Mesendoderm (in vitro differentiated cells): ENCODE measurements at regions not wholly inside any gene's neighbourhood (a gene's known extent, or its start where the extent isn't known, plus 50 kb on each side); places are given as distances from the start of the nearest gene placed in this dataset.
A peak's percentile ranks its signal among the peaks of the same experiment; 100 is the strongest.

Experiments used
- DNase-seq: peaks from one replicate; pipeline ENCODE4 v3.0.0; 2013
- H2AK5ac ChIP-seq: 2 replicates; pipeline ENCODE4 v1.6.1; 2013; ENCODE audit warnings: low read length, inconsistent platforms
- H2BK120ac ChIP-seq: 2 replicates; pipeline ENCODE4 v1.6.1; 2013; ENCODE audit warnings: low read depth, mild to moderate bottlenecking, low read length, moderate library complexity, mixed read lengths
- H2BK15ac ChIP-seq: replicated peaks from 2 replicates; pipeline ENCODE4 v1.6.1; 2013; ENCODE audit warnings: low read depth, mild to moderate bottlenecking, moderate library complexity
- H2BK5ac ChIP-seq: 2 replicates; pipeline ENCODE4 v1.6.1; 2013; ENCODE audit warnings: low read length, inconsistent platforms
- H3K18ac ChIP-seq: 2 replicates; pipeline ENCODE4 v1.6.1; 2013; ENCODE audit warnings: mild to moderate bottlenecking, low read length, mixed read lengths
- H3K23ac ChIP-seq: one replicate; pipeline ENCODE4 v1.6.1; 2013; ENCODE audit warnings: low read length
- H3K27ac ChIP-seq: 2 replicates; pipeline ENCODE4 v1.5.1; 2013; ENCODE audit warnings: low read depth, mild to moderate bottlenecking, inconsistent platforms, low read length, moderate library complexity
- H3K27me3 ChIP-seq: 2 replicates; pipeline ENCODE4 v1.6.1; 2013; ENCODE audit warnings: low read length, control low read depth, mild to moderate bottlenecking, inconsistent platforms; ENCODE audit not compliant: insufficient read depth, poor library complexity
- H3K36me3 ChIP-seq: 2 replicates; pipeline ENCODE4 v1.6.1; 2013; ENCODE audit warnings: low read length, inconsistent platforms; ENCODE audit not compliant: control insufficient read depth, insufficient read depth
- H3K4ac ChIP-seq: one replicate; pipeline ENCODE4 v1.6.1; 2013; ENCODE audit warnings: low read depth, mild to moderate bottlenecking, low read length, moderate library complexity
- H3K4me1 ChIP-seq: 2 replicates; pipeline ENCODE4 v1.6.1; 2013; ENCODE audit warnings: low read depth, low read length, inconsistent platforms; ENCODE audit not compliant: control insufficient read depth
- H3K4me2 ChIP-seq: 2 replicates; pipeline ENCODE4 v1.6.1; 2013; ENCODE audit warnings: low read length
- H3K4me3 ChIP-seq: 2 replicates; pipeline ENCODE4 v1.5.1; 2013; ENCODE audit warnings: mild to moderate bottlenecking, low read length
- H3K56ac ChIP-seq: one replicate; pipeline ENCODE4 v1.6.1; 2013; ENCODE audit warnings: low read length
- H3K79me1 ChIP-seq: 2 replicates; pipeline ENCODE4 v1.6.1; 2013; ENCODE audit warnings: low read length, inconsistent platforms
- H3K79me2 ChIP-seq: 2 replicates; pipeline ENCODE4 v1.6.1; 2013; ENCODE audit warnings: mild to moderate bottlenecking, low read length; ENCODE audit not compliant: control insufficient read depth, insufficient read depth
- H3K9ac ChIP-seq: 2 replicates; pipeline ENCODE4 v1.6.1; 2013; ENCODE audit warnings: low read length, inconsistent platforms
- H4K5ac ChIP-seq: one replicate; pipeline ENCODE4 v1.6.1; 2013; ENCODE audit warnings: low read length
- H4K8ac ChIP-seq: one replicate; pipeline ENCODE4 v1.6.1; 2013; ENCODE audit warnings: low read depth, mild to moderate bottlenecking, control low read depth, low read length, moderate library complexity
- WGBS: extraction: QIAGEN DNeasy Blood & Tissue Kit; methylation state at CpG from one replicate; pipeline ENCODE4 v1.1.7; 2013; ENCODE audit warnings: low lambda C conversion rate, missing lambda C conversion rate; ENCODE audit not compliant: insufficient coverage; ENCODE audit errors: extremely low coverage; 5-methylcytosine and 5-hydroxymethylcytosine counted together

DNA sequence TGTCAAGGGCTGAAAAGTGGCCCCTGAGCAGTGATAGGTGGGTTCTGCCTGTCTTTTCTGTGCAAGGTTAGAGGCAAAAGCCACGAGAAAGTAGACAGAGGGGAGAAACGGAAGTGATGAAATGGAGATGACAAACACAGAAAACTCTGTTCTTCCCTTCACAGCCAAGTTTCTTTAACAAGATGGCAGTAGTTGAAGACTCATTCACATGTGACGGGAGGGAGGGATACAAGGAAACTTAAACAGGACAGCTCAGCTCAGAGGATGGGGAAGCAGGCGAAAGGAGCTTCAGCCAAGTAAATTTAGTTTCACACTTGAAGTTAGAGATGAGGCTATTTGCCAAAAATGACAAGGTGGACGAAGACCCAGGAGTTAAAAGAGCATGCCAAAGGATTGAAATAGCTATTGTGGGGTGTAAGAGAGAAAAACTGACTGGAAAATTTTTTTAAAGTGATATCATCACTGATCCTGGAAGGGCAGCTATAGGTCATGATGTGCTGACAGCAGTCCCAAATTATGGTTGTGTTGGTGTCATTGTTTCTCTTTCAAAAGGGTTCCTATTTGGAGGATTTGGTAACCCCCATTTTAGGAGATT lies 347.9 kb downstream of the EFNB2 start:
- Histone ChIP-seq H2BK15ac (no peak overlapping the region), H3K56ac (no peak overlapping the region), H4K5ac (no peak overlapping the region), H3K4me2 (no peak overlapping the region), H3K27me3 (no peaks in the 10 kb centered on the region), H3K4me1 (no peaks in the 10 kb centered on the region), H3K9ac (no peak overlapping the region), H3K4ac (no peak overlapping the region), H2AK5ac (no peak overlapping the region), H4K8ac (no peak overlapping the region), H3K36me3 (no peaks in the 10 kb centered on the region), H3K27ac (no peak overlapping the region), H3K23ac (no peak overlapping the region), H3K79me2 (no peaks in the 10 kb centered on the region), H2BK5ac (no peak overlapping the region), H3K79me1 (no peaks in the 10 kb centered on the region), H3K4me3 (no peak overlapping the region), H3K18ac (no peak overlapping the region), H2BK120ac (no peak overlapping the region)
- no CpG with 5 or more reads among the region's 5 CpGs for WGBS
- DNase-seq = no peak

DNA sequence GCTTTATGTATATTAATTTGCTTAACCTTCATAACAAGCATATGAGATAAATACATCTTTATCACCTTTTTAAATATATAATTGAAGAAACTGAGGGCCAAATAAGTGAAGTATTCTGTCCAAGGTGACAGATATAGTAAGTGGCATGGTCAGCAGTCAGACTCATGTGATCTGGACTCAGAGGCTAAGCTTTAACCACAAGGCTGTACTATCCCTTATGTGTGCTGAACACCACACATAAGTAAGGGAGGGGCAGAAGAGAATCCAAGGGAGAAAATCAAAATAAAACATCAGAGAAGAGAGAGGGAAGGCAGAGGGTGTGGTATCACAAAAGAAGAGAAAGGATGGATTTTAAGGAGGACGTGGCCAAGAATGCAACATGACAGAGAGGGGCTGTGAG lies 348.4 kb downstream of the EFNB2 start:
- WGBS = no CpG with 5 or more reads among the region's 1 CpG

DNA sequence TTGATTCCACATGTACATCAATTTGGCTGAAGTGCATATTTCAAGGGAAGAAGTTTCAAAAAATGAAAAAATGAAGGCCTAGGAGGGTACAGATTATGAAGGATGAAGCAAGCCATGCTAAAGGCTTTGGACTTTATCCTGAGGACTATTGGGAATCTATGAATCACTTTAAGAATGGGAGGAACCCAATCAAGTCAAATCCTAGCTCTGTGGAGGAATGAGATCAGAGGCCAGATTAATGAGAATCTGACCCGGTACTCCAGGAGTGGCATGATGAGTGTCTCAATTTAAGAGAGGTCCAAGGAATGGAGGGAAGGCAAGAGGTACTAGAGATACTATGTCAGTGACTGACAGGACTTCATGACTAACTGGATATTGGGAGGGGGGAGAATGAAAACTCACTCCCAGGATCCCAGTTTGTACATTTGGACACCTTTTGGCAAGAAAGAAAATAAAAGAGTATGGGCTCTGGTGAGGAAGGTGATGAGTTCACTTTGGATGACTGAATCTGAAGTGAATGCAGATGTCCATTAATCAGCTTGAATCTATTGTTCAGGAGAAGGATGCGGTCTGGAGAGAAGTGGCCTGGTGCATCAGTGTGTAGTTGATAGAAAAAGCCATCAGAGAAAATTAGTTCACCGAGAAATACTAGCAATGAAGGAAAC lies 349.0 kb downstream of the EFNB2 start:
- Histone ChIP-seq H3K27me3 (no peaks in the 10 kb centered on the region), H3K9ac (no peak overlapping the region)
- no CpG with 5 or more reads among the region's 3 CpGs for WGBS

More for the DNA sequence above, 348.4 kb downstream of the EFNB2 start:
- no peak for DNase-seq
- Histone ChIP-seq H2BK5ac (no peak overlapping the region), H4K5ac (no peak overlapping the region), H3K4me2 (no peak overlapping the region), H3K79me2 (no peaks in the 10 kb centered on the region), H3K27me3 (no peaks in the 10 kb centered on the region), H2AK5ac (no peak overlapping the region), H4K8ac (no peak overlapping the region), H3K4ac (no peak overlapping the region), H3K18ac (no peak overlapping the region), H2BK15ac (no peak overlapping the region), H3K27ac (no peak overlapping the region), H3K4me3 (no peak overlapping the region), H3K23ac (no peak overlapping the region), H3K4me1 (no peaks in the 10 kb centered on the region), H3K56ac (no peak overlapping the region), H2BK120ac (no peak overlapping the region), H3K36me3 (no peaks in the 10 kb centered on the region), H3K9ac (no peak overlapping the region), H3K79me1 (no peaks in the 10 kb centered on the region)

DNA sequence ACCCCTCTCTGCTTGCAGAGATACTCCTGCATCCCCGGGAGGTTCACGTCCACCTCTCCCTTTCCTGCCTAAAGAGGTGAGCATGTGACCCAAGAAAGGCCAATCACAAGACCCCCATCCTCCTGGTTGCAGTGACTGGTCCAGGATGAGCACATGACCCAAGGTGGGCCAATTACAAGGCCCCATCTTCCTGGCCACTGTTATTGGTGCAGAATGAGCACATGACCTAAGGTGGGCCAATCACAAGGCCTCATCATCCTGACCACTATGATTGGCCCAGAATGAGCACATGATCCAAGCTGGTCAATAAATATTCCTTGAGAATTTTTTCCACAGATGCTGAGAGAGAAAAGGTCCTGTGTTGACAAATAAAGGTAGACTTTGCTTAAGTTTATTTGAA lies 350.7 kb downstream of the EFNB2 start:
- no peaks in the 10 kb centered on the region for H3K79me2 ChIP-seq
- H3K36me3 ChIP-seq = no peaks in the 10 kb centered on the region
- H3K4me2 ChIP-seq = no peak overlapping the region
- H3K27me3 ChIP-seq = no peaks in the 10 kb centered on the region
- no peak overlapping the region for H2BK15ac ChIP-seq
- no peak overlapping the region for H3K9ac ChIP-seq
- no peak overlapping the region for H3K27ac ChIP-seq
- peak; percentile 10 for DNase-seq
- H3K18ac ChIP-seq = no peak overlapping the region
- H3K79me1 ChIP-seq = no peaks in the 10 kb centered on the region
- no peak overlapping the region for H2AK5ac ChIP-seq
- H4K5ac ChIP-seq = no peak overlapping the region
- WGBS = no CpG with 5 or more reads among the region's 2 CpGs
- no peak overlapping the region for H2BK120ac ChIP-seq
- no peak overlapping the region for H3K4ac ChIP-seq
- H4K8ac ChIP-seq = no peak overlapping the region
- no peak overlapping the region for H2BK5ac ChIP-seq
- no peak overlapping the region for H3K56ac ChIP-seq
- no peak overlapping the region for H3K23ac ChIP-seq
- no peaks in the 10 kb centered on the region for H3K4me1 ChIP-seq
- H3K4me3 ChIP-seq = no peak overlapping the region

More for the DNA sequence above, 349.0 kb downstream of the EFNB2 start:
- Histone ChIP-seq H3K18ac (no peak overlapping the region), H3K4me2 (no peak overlapping the region), H4K8ac (no peak overlapping the region), H3K4ac (no peak overlapping the region), H2BK120ac (no peak overlapping the region), H3K23ac (no peak overlapping the region), H2BK15ac (no peak overlapping the region), H3K56ac (no peak overlapping the region), H3K79me2 (no peaks in the 10 kb centered on the region), H3K79me1 (no peaks in the 10 kb centered on the region), H2AK5ac (no peak overlapping the region), H3K4me1 (no peaks in the 10 kb centered on the region), H2BK5ac (no peak overlapping the region), H3K27ac (no peak overlapping the region), H3K36me3 (no peaks in the 10 kb centered on the region), H3K4me3 (no peak overlapping the region), H4K5ac (no peak overlapping the region)
- DNase-seq = no peak

DNA sequence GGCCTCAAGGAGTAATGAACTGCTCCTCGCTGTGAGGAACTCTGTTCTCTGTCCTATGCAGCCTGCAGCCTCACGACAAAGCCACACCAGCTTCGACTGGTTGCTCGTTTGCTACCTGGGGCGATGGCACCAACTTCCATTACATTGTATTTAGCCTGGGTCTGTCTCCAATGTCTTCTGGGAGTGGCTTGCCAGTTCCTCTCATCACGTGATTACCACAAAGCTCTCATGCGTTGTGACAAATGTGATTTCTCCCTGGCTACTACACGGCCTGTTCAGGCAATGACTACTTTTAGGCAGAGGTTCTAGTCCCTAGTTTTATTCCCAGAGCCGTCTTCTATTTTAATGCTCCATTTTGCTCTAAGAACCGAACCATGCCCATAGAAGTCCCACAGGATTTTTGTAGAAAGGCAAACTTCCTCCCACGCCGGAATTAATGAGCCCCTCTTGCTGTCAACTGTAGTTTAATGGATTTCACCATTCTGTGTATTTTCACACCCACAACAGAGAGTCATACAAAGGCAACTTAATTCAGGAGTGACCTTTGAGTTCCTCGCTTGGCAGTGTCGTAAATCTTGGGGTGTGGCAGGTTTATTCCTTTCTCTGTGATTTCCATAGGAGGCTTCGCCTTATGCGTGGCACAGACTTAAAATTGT lies 351.9 kb downstream of the EFNB2 start:
- H4K5ac ChIP-seq = no peak overlapping the region
- no peaks in the 10 kb centered on the region for H3K79me1 ChIP-seq
- WGBS = no CpG with 5 or more reads among the region's 16 CpGs
- no peak overlapping the region for H3K4me3 ChIP-seq
- H3K27ac ChIP-seq = no peak overlapping the region
- no peak overlapping the region for H2BK5ac ChIP-seq
- no peak overlapping the region for H3K23ac ChIP-seq
- H3K56ac ChIP-seq = no peak overlapping the region
- H3K9ac ChIP-seq = no peak overlapping the region
- H3K4me1 ChIP-seq = no peaks in the 10 kb centered on the region
- H3K4ac ChIP-seq = no peak overlapping the region
- no peak overlapping the region for H2BK120ac ChIP-seq
- H3K27me3 ChIP-seq = no peaks in the 10 kb centered on the region
- no peaks in the 10 kb centered on the region for H3K36me3 ChIP-seq
- no peak overlapping the region for H2BK15ac ChIP-seq
- no peak overlapping the region for H2AK5ac ChIP-seq
- H3K18ac ChIP-seq = no peak overlapping the region
- no peak overlapping the region for H3K4me2 ChIP-seq
- no peaks in the 10 kb centered on the region for H3K79me2 ChIP-seq
- no peak for DNase-seq
- no peak overlapping the region for H4K8ac ChIP-seq
